HepG2 (cell line): ENCODE measurements at regions not wholly inside any gene's neighbourhood (a gene's known extent, or its start where the extent isn't known, plus 50 kb on each side); places are given as distances from the start of the nearest gene placed in this dataset.

Experiments
- FIP1L1 ChIP-seq: fragments of 200-400 bp; formaldehyde crosslinking; IDR thresholded peaks from 2 replicates; pipeline ENCODE4 v1.6.1; 2018; ENCODE audit warnings: low read depth, mild to moderate bottlenecking, low read length, moderate library complexity, borderline replicate concordance; ENCODE audit not compliant: insufficient read depth
- GTF2F1 ChIP-seq: fragments of 150-350 bp; IDR thresholded peaks from 2 replicates; pipeline ENCODE4 v1.6.1; 2014; ENCODE audit warnings: low read length
- HOXA7 ChIP-seq: sonication (generic); formaldehyde crosslinking; IDR thresholded peaks from 2 replicates; pipeline ENCODE4 v1.8.1; 2022; ENCODE audit warnings: mild to moderate bottlenecking, missing genetic modification reagents, moderate library complexity
- MYC ChIP-seq: sonication (generic); formaldehyde crosslinking; IDR thresholded peaks from 2 replicates; pipeline ENCODE4 v1.9.0; 2021; ENCODE audit warnings: missing genetic modification reagents, borderline replicate concordance
- RFX5 ChIP-seq: IDR thresholded peaks from 2 replicates; pipeline ENCODE4 v1.6.1; 2011; ENCODE audit warnings: low read depth, low read length, improper control_type of control experiment
- ZNF335 ChIP-seq: sonication (generic); formaldehyde crosslinking; IDR thresholded peaks from 2 replicates; pipeline ENCODE4 v1.4.0; 2020; ENCODE audit warnings: missing genetic modification reagents
- ZNF619 ChIP-seq: sonication (generic); formaldehyde crosslinking; IDR thresholded peaks from 2 replicates; pipeline ENCODE4 v1.4.0; 2020; ENCODE audit warnings: mild to moderate bottlenecking, missing genetic modification reagents
- ZNF644 ChIP-seq: IDR thresholded peaks from 2 replicates; pipeline ENCODE4 v1.6.1; 2016; ENCODE audit warnings: low read depth
- TF ChIP-seq, protein P1 (sequence below): sonication (generic); formaldehyde crosslinking; IDR thresholded peaks from 2 replicates; pipeline ENCODE4 v1.8.1; 2022; ENCODE audit warnings: low read depth, mild to moderate bottlenecking, missing genetic modification reagents
- TF ChIP-seq, protein P2 (sequence below): sonication (generic); formaldehyde crosslinking; IDR thresholded peaks from 2 replicates; pipeline ENCODE4 v1.9.0; 2021; ENCODE audit warnings: missing genetic modification reagents, mild to moderate bottlenecking, borderline replicate concordance
- TF ChIP-seq, protein P3 (sequence below), 2 experiments: fragments of 450-650 bp in 1 of 2; sonication (generic) in 1 of 2; formaldehyde crosslinking; IDR thresholded peaks; 2 replicates each; pipeline versions ENCODE4 v1.5.0 to v1.8.0; 2020 to 2022; ENCODE audit warnings: mild to moderate bottlenecking in 1 of 2, missing genetic modification reagents in 1 of 2
- TF ChIP-seq, protein P4 (sequence below): sonication (generic); formaldehyde crosslinking; IDR thresholded peaks from 2 replicates; pipeline ENCODE4 v1.4.0; 2020; ENCODE audit warnings: missing genetic modification reagents
- TF ChIP-seq, protein P5 (sequence below): sonication (generic); formaldehyde crosslinking; IDR thresholded peaks from 2 replicates; pipeline ENCODE4 v1.5.0; 2020; ENCODE audit warnings: mild to moderate bottlenecking, missing genetic modification reagents, moderate library complexity
- TF ChIP-seq, protein P6 (sequence below): sonication (generic); formaldehyde crosslinking; IDR thresholded peaks from one replicate; pipeline ENCODE4 v1.5.1; 2020; ENCODE audit warnings: mild to moderate bottlenecking, missing genetic modification reagents; ENCODE audit errors: not compliant biosample characterization

DNA sequence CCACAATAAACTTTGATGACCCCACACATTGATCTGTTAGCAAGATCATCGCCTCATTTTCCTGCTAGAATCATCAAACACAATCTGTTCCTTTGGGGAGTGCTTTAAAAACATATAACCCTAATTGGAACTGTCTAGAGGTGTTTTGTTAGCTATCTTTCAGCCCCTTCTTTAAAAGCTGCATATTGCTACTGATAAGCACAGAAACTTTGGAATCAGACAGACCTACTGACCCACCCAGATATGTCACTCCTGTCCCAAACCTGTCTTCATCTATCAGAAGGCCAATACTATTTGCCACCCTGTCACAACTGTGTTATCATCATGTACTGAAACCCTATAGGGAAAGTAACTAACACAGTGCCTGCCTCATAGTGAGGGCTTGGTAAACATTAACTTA, 172.4 kb upstream of the SASH1 start:
- TF ChIP-seq, protein P1, sequence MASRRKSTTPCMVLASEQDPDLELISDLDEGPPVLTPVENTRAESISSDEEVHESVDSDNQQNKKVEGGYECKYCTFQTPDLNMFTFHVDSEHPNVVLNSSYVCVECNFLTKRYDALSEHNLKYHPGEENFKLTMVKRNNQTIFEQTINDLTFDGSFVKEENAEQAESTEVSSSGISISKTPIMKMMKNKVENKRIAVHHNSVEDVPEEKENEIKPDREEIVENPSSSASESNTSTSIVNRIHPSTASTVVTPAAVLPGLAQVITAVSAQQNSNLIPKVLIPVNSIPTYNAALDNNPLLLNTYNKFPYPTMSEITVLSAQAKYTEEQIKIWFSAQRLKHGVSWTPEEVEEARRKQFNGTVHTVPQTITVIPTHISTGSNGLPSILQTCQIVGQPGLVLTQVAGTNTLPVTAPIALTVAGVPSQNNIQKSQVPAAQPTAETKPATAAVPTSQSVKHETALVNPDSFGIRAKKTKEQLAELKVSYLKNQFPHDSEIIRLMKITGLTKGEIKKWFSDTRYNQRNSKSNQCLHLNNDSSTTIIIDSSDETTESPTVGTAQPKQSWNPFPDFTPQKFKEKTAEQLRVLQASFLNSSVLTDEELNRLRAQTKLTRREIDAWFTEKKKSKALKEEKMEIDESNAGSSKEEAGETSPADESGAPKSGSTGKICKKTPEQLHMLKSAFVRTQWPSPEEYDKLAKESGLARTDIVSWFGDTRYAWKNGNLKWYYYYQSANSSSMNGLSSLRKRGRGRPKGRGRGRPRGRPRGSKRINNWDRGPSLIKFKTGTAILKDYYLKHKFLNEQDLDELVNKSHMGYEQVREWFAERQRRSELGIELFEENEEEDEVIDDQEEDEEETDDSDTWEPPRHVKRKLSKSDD (CRISPR knock-in tag): no peak
- TF ChIP-seq, protein P2, sequence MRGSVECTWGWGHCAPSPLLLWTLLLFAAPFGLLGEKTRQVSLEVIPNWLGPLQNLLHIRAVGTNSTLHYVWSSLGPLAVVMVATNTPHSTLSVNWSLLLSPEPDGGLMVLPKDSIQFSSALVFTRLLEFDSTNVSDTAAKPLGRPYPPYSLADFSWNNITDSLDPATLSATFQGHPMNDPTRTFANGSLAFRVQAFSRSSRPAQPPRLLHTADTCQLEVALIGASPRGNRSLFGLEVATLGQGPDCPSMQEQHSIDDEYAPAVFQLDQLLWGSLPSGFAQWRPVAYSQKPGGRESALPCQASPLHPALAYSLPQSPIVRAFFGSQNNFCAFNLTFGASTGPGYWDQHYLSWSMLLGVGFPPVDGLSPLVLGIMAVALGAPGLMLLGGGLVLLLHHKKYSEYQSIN (CRISPR knock-in tag): no peak
- TF ChIP-seq ZNF335 (CRISPR knock-in tag) (no peak), ZNF644 (CRISPR knock-in tag) (no peak), GTF2F1 (no peak), MYC (no peak), RFX5 (no peak), ZNF619 (CRISPR knock-in tag) (no peak), HOXA7 (CRISPR knock-in tag) (no peak), FIP1L1 (no peak)
- TF ChIP-seq, protein P3, sequence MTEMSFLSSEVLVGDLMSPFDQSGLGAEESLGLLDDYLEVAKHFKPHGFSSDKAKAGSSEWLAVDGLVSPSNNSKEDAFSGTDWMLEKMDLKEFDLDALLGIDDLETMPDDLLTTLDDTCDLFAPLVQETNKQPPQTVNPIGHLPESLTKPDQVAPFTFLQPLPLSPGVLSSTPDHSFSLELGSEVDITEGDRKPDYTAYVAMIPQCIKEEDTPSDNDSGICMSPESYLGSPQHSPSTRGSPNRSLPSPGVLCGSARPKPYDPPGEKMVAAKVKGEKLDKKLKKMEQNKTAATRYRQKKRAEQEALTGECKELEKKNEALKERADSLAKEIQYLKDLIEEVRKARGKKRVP (CRISPR knock-in tag; IDR thresholded peaks at IDR 0.05): no peak
- TF ChIP-seq, protein P4, sequence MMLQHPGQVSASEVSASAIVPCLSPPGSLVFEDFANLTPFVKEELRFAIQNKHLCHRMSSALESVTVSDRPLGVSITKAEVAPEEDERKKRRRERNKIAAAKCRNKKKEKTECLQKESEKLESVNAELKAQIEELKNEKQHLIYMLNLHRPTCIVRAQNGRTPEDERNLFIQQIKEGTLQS: no peak
- TF ChIP-seq, protein P5, sequence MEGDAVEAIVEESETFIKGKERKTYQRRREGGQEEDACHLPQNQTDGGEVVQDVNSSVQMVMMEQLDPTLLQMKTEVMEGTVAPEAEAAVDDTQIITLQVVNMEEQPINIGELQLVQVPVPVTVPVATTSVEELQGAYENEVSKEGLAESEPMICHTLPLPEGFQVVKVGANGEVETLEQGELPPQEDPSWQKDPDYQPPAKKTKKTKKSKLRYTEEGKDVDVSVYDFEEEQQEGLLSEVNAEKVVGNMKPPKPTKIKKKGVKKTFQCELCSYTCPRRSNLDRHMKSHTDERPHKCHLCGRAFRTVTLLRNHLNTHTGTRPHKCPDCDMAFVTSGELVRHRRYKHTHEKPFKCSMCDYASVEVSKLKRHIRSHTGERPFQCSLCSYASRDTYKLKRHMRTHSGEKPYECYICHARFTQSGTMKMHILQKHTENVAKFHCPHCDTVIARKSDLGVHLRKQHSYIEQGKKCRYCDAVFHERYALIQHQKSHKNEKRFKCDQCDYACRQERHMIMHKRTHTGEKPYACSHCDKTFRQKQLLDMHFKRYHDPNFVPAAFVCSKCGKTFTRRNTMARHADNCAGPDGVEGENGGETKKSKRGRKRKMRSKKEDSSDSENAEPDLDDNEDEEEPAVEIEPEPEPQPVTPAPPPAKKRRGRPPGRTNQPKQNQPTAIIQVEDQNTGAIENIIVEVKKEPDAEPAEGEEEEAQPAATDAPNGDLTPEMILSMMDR (CRISPR knock-in tag): no peak
- TF ChIP-seq, protein P6, sequence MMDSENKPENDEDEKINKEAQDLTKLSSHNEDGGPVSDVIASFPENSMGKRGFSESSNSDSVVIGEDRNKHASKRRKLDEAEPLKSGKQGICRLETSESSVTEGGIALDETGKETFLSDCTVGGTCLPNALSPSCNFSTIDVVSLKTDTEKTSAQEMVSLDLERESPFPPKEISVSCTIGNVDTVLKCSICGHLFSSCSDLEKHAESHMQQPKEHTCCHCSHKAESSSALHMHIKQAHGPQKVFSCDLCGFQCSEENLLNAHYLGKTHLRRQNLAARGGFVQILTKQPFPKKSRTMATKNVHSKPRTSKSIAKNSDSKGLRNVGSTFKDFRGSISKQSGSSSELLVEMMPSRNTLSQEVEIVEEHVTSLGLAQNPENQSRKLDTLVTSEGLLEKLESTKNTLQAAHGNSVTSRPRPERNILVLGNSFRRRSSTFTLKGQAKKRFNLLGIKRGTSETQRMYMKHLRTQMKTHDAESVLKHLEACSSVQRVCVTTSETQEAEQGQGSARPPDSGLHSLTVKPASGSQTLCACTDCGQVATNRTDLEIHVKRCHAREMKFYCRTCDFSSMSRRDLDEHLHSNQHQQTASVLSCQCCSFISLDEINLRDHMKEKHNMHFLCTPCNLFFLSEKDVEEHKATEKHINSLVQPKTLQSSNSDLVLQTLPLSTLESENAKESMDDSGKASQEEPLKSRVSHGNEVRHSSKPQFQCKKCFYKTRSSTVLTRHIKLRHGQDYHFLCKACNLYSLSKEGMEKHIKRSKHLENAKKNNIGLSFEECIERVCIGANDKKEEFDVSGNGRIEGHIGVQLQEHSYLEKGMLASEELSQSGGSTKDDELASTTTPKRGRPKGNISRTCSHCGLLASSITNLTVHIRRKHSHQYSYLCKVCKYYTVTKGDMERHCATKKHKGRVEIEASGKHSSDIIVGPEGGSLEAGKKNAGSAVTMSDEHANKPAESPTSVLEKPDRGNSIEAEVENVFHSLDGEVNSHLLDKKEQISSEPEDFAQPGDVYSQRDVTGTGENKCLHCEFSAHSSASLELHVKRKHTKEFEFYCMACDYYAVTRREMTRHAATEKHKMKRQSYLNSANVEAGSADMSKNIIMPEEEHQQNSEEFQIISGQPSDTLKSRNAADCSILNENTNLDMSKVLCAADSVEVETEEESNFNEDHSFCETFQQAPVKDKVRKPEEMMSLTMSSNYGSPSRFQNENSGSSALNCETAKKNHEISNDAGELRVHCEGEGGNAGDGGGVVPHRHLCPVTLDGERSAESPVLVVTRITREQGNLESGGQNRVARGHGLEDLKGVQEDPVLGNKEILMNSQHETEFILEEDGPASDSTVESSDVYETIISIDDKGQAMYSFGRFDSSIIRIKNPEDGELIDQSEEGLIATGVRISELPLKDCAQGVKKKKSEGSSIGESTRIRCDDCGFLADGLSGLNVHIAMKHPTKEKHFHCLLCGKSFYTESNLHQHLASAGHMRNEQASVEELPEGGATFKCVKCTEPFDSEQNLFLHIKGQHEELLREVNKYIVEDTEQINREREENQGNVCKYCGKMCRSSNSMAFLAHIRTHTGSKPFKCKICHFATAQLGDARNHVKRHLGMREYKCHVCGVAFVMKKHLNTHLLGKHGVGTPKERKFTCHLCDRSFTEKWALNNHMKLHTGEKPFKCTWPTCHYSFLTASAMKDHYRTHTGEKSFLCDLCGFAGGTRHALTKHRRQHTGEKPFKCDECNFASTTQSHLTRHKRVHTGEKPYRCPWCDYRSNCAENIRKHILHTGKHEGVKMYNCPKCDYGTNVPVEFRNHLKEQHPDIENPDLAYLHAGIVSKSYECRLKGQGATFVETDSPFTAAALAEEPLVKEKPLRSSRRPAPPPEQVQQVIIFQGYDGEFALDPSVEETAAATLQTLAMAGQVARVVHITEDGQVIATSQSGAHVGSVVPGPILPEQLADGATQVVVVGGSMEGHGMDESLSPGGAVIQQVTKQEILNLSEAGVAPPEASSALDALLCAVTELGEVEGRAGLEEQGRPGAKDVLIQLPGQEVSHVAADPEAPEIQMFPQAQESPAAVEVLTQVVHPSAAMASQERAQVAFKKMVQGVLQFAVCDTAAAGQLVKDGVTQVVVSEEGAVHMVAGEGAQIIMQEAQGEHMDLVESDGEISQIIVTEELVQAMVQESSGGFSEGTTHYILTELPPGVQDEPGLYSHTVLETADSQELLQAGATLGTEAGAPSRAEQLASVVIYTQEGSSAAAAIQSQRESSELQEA (CRISPR knock-in tag): no peak
